HEK293 (cell line): ENCODE measurements at regions not wholly inside any gene's neighbourhood (a gene's known extent, or its start where the extent isn't known, plus 50 kb on each side); places are given as distances from the start of the nearest gene placed in this dataset.

Experiments used
- CTCF ChIA-PET: fragments of 350-600 bp; formaldehyde crosslinking; extraction: SDS; loops from one replicate; lab custom pipeline; 2021; ENCODE audit warnings: antibody characterized with exemption; lab: Yijun Ruan, JAX
- POLR2A ChIA-PET: fragments of 300-600 bp; formaldehyde crosslinking; extraction: SDS; loops from one replicate; lab custom pipeline; 2020; ENCODE audit warnings: antibody characterized with exemption, inconsistent platforms; lab: Yijun Ruan, JAX
- H3K27ac ChIP-seq: fragments of 200-500 bp; sonication (Bioruptor generic); 2 replicates; pipeline ENCODE4 v1.5.1; 2014; ENCODE audit warnings: low read depth, low read length, control low read depth, inconsistent platforms; ENCODE audit errors: extremely low read depth
- H3K36me3 ChIP-seq, 2 experiments: fragments of 200-500 bp in 1 of 2; sonication (Bioruptor generic) in 1 of 2; 1 replicate in 1 of 2; 2 replicates in 1 of 2; pipeline ENCODE4 v1.5.1; 2014 to 2017; ENCODE audit warnings: inconsistent platforms in 2 of 2, low read length in 2 of 2; ENCODE audit not compliant: control insufficient read depth in 2 of 2, insufficient read depth in 1 of 2
- H3K4me1 ChIP-seq: fragments of 200-500 bp; sonication (Bioruptor generic); 2 replicates; pipeline ENCODE4 v1.5.1; 2014; ENCODE audit warnings: mild to moderate bottlenecking, low read length, inconsistent platforms; ENCODE audit not compliant: control insufficient read depth, insufficient read depth
- H3K4me3 ChIP-seq: 2 replicates; pipeline ENCODE4 v1.5.1; 2011; ENCODE audit warnings: low read depth, mild to moderate bottlenecking, control low read depth, low read length, moderate library complexity
- H3K9me3 ChIP-seq: fragments of 200-500 bp; sonication (Bioruptor generic); 2 replicates; pipeline ENCODE4 v1.5.1; 2014; ENCODE audit warnings: low read depth, low read length, inconsistent platforms; ENCODE audit not compliant: control insufficient read depth, insufficient read depth
- MZF1 ChIP-seq: fragments of 450-650 bp; formaldehyde crosslinking; IDR thresholded peaks from 2 replicates; pipeline ENCODE4 v1.5.1; 2017; ENCODE audit warnings: missing biosample characterization, missing genetic modification characterization, borderline replicate concordance
- ZBTB11 ChIP-seq: fragments of 450-650 bp; formaldehyde crosslinking; conservative IDR thresholded peaks from 2 replicates; pipeline ENCODE4 v1.5.1; 2016; ENCODE audit warnings: low read depth, missing biosample characterization, missing genetic modification characterization
- ZBTB17 ChIP-seq: fragments of 450-650 bp; formaldehyde crosslinking; IDR thresholded peaks from 2 replicates; pipeline ENCODE4 v1.5.1; 2016; ENCODE audit warnings: missing biosample characterization, missing genetic modification characterization
- ZNF133 ChIP-seq: fragments of 450-650 bp; formaldehyde crosslinking; IDR thresholded peaks from 2 replicates; pipeline ENCODE4 v1.5.1; 2016; ENCODE audit warnings: missing biosample characterization, missing genetic modification characterization
- ZNF174 ChIP-seq: fragments of 450-650 bp; formaldehyde crosslinking; IDR thresholded peaks from 2 replicates; pipeline ENCODE4 v1.5.0; 2017; ENCODE audit warnings: missing biosample characterization, mild to moderate bottlenecking, missing genetic modification characterization
- ZNF214 ChIP-seq: fragments of 450-650 bp; formaldehyde crosslinking; IDR thresholded peaks from 2 replicates; pipeline ENCODE4 v1.5.1; 2017; ENCODE audit warnings: missing biosample characterization, mild to moderate bottlenecking, missing genetic modification characterization, borderline replicate concordance
- ZNF23 ChIP-seq: fragments of 450-650 bp; formaldehyde crosslinking; IDR thresholded peaks from 2 replicates; pipeline ENCODE4 v1.5.1; 2016; ENCODE audit warnings: missing biosample characterization, missing genetic modification characterization, borderline replicate concordance
- ZNF571 ChIP-seq: fragments of 450-650 bp; formaldehyde crosslinking; IDR thresholded peaks from 2 replicates; pipeline ENCODE4 v1.5.0; 2017; ENCODE audit warnings: missing biosample characterization, missing genetic modification characterization
- ZNF664 ChIP-seq: fragments of 450-650 bp; formaldehyde crosslinking; IDR thresholded peaks from 2 replicates; pipeline ENCODE4 v1.5.1; 2016; ENCODE audit warnings: missing biosample characterization, missing genetic modification characterization
- ZNF701 ChIP-seq: fragments of 450-650 bp; formaldehyde crosslinking; IDR thresholded peaks from 2 replicates; pipeline ENCODE4 v1.5.1; 2016; ENCODE audit warnings: missing biosample characterization, missing genetic modification characterization
- ZSCAN16 ChIP-seq: fragments of 450-650 bp; formaldehyde crosslinking; IDR thresholded peaks from 2 replicates; pipeline ENCODE4 v1.5.1; 2016; ENCODE audit warnings: missing biosample characterization, missing genetic modification characterization
- TF ChIP-seq, protein P1 (sequence below): fragments of 450-650 bp; formaldehyde crosslinking; IDR thresholded peaks from 2 replicates; pipeline ENCODE4 v1.5.1; 2017; ENCODE audit warnings: missing biosample characterization, mild to moderate bottlenecking, missing genetic modification characterization, moderate library complexity
- TF ChIP-seq, protein P2 (sequence below): fragments of 450-650 bp; formaldehyde crosslinking; optimal IDR thresholded peaks from 2 replicates; pipeline ENCODE3; 2016; ENCODE audit warnings: missing biosample characterization, mild to moderate bottlenecking, missing genetic modification characterization

GRCh38 chr5:27158775-27159174 is 120.4 kb upstream of the CDH9 start:
- Histone ChIP-seq H3K9me3 (peaks cover 5% of the 10 kb centered on the region; the same call in 1 of the 2 replicates), H3K4me3 (no peak overlapping the region), H3K4me1 (no peaks in the 10 kb centered on the region), H3K27ac (no peak overlapping the region), H3K36me3 (no peaks in the 10 kb centered on the region)
- TF ChIP-seq ZSCAN16 (tag by site-specific recombination) (no peak), ZBTB11 (tag by site-specific recombination) (no peak)
- ChIA-PET POLR2A (no interaction called here), CTCF (no interaction called here)

GRCh38 chr5:27158171-27158570 is 119.8 kb upstream of the CDH9 start:
- Histone ChIP-seq H3K4me1 (no peaks in the 10 kb centered on the region), H3K36me3 (no peaks in the 10 kb centered on the region), H3K9me3 (peaks cover 5% of the 10 kb centered on the region; the same call in 1 of the 2 replicates), H3K27ac (no peak overlapping the region)
- no peak for TF ChIP-seq ZNF174 (tag by site-specific recombination)
- TF ChIP-seq, protein P1, sequence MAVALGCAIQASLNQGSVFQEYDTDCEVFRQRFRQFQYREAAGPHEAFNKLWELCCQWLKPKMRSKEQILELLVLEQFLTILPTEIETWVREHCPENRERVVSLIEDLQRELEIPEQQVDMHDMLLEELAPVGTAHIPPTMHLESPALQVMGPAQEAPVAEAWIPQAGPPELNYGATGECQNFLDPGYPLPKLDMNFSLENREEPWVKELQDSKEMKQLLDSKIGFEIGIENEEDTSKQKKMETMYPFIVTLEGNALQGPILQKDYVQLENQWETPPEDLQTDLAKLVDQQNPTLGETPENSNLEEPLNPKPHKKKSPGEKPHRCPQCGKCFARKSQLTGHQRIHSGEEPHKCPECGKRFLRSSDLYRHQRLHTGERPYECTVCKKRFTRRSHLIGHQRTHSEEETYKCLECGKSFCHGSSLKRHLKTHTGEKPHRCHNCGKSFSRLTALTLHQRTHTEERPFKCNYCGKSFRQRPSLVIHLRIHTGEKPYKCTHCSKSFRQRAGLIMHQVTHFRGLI (tag by site-specific recombination) = no peak
- TF ChIP-seq ZNF664 (tag by site-specific recombination) = no peak
- TF ChIP-seq MZF1 (tag by site-specific recombination) = no peak
- TF ChIP-seq ZNF133 (tag by site-specific recombination) = no peak
- no peak for TF ChIP-seq ZNF23
- no peak for TF ChIP-seq ZBTB17 (tag by site-specific recombination)
- no peak for TF ChIP-seq ZNF571 (tag by site-specific recombination)
- TF ChIP-seq, protein P2, sequence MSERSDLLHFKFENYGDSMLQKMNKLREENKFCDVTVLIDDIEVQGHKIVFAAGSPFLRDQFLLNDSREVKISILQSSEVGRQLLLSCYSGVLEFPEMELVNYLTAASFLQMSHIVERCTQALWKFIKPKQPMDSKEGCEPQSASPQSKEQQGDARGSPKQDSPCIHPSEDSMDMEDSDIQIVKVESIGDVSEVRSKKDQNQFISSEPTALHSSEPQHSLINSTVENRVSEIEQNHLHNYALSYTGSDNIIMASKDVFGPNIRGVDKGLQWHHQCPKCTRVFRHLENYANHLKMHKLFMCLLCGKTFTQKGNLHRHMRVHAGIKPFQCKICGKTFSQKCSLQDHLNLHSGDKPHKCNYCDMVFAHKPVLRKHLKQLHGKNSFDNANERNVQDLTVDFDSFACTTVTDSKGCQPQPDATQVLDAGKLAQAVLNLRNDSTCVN (tag by site-specific recombination) = no peak
- TF ChIP-seq, all 188 proteins: peak for 0
- H3K4me3 ChIP-seq = no peak overlapping the region
- ChIA-PET POLR2A (no interaction called here), CTCF (no interaction called here)

- Histone ChIP-seq H3K27ac (no peak overlapping the region), H3K4me3 (no peak overlapping the region), H3K36me3 (no peaks in the 10 kb centered on the region), H3K9me3 (no peaks in the 10 kb centered on the region), H3K4me1 (no peaks in the 10 kb centered on the region)
- ChIA-PET POLR2A (no interaction called here), CTCF (interaction anchor here (0.6 kb wide), 1 partner anchor 960 kb away, joined by 4 read pairs; no protein-coding TSS in a partner anchor)
- no peak for TF ChIP-seq ZNF701
- TF ChIP-seq ZNF214 (tag by site-specific recombination) = no peak
Observed at GRCh38 chr5:27144456-27144855, 106.1 kb upstream of the CDH9 start.
